ELF-1 (cell line): ENCODE measurements at regions not wholly inside any gene's neighbourhood (a gene's known extent, or its start where the extent isn't known, plus 50 kb on each side); places are given as distances from the start of the nearest gene placed in this dataset.

Source experiments
- DNase-seq: peaks from one replicate; pipeline ENCODE4 v3.0.0-alpha.2; 2016; ENCODE audit warnings: low read depth, low spot score

DNA sequence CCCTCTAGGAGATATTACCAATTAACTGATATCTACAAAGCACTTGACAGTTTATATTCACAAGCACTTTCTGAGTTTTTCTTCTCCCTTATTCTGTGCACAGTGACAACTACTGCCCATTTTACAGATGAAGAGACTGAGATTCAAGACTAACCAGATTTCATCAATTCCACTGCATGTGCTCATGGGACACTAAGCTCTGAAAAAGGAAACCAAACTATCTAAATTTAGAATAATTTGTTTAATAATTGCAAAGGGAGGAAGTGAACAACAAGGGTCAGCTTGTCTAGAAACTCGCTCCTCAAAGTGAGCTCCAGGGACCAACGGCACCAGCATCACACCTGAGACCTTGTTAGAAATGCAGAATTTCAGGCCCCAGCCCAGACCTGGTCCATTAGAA is 50.8 kb upstream of the MYLIP start:
- DNase-seq, result no peak

DNA sequence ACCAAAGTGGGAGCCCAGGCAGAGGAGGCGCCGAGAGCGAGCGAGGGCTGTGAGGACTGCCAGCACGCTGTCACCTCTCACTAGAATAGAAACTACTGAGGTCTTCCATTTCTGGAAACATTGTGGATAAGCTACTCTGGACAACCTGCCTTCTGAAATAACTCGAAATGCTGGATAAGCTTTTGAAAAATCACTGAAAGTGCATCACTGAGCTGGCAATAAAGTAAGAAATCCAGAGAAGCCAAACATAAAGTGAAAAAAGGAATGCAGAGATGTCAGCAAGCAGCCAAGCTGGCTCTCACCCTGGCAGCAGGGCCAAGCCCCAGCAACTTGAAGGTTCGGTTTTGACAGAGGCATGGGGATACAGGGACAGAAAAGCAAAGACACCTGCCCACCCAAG is 59.2 kb upstream of the MYLIP start:
- no peak for DNase-seq

DNA sequence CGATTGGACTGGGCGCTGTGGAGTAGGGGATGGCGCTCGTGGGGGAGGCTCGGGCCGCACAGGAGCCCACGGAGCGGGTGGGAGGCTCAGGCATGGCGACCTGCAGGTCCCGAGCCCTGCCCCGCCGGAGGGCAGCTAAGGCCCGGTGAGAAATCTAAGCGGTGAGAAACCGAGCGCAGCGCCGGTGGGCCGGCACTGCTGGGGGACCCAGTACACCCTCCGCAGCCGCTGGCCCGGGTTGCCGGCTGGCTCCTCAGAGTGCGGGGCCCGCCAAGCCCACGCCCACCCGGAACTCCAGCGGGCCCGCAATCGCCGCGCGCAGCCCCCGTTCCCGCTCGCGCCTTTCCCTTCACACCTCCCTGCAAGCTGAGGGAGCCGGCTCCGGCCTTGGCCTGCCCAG is 59.7 kb upstream of the MYLIP start:
- no peak for DNase-seq

DNA sequence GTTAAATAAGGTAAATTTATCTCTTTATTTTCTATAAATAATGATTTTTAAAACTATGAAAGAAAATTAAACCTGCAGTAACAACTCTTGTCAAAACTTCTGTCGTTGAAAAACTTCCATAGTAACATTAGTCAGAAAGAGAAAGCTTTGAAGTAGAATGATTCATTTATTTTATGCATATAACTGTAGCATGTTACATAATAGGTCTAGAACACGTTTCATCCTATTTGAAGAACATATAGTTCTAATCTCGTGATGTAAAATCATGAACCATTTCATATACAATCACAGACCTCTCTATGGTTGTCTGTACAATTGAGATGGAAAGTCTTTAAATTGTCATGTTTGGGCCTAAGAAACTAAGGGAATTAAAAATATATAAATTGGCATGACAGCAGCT is 61.3 kb upstream of the MYLIP start:
- DNase-seq, result no peak

DNA sequence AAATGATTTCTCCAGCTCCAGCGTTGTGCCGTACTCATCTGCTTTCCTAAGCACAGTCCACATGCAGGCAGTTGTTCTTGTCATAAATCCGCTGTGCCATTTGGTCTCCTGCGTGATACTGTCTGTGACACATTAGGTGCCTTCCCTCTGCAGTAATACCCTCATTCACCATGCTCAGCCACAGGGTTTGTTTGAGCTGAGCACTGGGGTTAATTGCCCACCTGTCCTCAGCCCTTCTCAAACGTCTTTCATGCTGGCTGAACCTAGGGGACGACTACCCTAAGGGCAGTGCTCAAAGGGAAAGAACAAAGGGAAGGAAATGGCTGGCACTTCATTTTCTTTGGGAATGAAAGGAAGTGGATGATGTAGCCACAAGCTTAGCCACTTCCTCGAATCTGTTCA is 64.2 kb upstream of the MYLIP start:
- DNase-seq, result peak; percentile 87

DNA sequence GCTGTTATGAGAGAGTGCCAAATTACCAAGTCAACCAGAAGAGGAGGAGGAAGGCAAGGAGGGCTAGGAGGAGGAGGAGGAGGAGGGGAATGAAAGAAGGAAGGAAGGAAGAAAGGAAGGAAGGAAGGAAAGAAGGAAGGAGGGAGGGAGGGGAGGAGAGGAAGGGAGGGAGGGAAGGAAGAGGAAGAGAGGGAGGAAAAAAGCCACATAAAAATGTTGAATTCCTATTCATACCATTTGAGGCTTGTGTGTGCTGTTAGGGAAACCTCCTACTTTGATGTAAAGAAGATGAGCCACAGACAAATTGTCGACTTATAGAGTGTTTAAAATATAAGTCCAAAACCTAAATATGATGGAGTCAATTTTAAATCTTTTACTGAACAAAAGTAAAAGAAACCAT is 65.3 kb upstream of the MYLIP start:
- no peak for DNase-seq

DNA sequence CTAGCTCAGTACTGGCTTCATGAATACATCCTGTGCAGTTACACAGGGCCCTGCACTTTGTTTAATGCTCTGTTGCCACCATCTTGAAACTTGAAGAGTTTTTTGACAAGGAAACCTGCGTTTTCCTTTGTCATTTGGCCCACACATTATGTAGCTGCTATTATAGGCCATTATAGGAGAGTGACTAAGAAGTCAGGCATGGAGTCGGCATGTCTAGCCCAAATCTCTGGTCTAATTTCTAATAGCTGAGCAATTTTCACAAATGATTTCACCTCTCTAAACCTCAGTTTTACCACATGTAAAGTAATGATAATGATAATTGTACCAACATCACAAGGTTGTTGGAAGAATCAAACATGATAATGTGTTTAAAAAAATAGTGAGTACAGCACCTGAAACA is 67.1 kb upstream of the MYLIP start:
- no peak for DNase-seq

DNA sequence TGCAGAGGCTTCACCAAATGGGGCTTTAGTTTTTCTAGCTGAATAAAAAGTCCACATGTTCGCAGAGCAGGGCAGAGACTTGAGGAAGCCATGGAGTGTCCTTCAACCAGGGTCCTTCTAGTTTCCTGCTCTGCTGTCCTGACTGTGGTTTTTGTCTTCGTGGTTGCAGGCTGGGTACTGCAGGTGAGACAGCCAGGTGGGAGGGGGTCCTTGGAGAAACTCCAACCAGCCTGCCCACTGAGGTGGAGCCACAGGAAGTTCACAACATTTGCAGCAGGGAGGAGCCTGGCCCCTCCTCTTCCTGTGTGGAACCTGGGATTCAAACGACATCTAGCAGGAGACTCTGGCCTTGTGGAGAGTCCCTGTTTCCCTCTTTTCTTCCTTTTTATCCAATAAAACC is 68.8 kb upstream of the MYLIP start:
- no peak for DNase-seq

DNA sequence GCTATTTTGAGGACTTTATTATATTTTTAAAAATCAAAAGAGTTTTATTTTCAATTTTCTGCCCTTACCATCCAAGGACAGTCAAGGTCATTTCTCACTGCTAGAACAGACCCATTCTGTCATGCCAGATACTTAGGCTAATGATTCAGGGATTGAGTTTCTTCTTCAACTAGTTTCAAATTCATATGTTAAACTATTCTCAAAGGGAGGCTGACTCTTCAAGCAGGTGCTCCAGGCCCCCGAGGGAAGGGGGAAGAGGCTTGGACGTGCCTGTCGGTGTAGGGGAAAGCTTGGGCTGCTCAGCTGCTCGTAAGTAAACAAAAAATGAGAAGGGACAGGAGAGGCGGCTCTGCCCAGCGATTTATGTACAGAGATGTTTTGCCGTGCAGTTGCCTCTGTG is 69.4 kb upstream of the MYLIP start:
- DNase-seq, result peak; percentile 28

DNA sequence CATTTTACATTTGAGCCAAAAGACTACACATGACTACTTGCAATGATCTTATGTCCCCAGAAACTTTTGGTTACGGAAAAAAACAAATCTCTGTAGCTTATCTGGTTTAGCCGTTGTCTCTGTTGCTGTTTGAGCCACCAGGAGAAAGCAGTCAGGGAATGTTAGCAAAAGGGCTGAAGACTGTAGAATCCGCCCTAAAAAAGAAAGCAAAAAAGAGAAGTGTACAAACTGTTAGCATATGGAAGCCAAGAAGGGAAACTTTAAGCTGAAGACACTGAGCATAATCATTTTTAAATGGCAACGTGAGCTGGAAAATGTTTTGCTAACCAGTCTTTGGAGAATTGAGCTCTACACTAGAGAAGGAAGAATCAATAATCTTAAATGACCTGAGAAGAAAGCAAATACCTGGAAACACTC is 69.9 kb upstream of the MYLIP start:
- no peak for DNase-seq

DNA sequence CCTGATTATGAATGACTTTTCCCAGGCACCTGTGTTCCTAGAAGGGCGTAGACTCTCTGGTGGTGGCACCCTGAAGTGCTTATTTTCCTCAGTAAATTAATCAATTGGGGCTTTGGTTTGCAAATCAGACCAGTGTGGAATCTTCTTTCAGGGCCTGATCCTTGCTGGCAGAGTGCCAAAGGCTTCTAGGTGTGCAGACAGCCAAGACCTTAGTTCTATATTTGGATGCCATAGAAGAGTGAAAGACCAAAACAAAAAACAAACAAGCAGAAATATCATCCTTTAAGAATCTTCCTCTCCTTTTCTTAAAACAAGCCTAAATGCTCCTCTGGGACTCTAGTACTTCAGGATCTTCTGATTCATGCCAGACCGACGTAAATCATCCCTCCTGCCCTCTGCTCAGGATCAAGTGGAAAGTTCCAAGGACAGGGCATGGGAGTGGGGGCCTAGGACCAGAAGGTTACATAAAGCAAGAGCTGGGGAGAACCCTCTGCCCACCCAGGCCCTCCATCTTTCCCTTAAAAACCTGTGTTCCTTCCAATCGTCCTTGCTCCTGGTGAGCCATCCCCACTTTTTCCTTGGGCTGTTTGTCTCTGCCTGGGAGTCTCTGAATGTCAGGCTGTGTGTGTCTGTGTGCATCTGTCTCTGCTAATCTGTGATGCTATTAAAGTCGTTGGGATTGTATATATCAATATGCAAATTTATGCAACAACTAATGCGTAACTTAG is 70.5 kb upstream of the MYLIP start:
- peak; percentile 6 for DNase-seq

DNA sequence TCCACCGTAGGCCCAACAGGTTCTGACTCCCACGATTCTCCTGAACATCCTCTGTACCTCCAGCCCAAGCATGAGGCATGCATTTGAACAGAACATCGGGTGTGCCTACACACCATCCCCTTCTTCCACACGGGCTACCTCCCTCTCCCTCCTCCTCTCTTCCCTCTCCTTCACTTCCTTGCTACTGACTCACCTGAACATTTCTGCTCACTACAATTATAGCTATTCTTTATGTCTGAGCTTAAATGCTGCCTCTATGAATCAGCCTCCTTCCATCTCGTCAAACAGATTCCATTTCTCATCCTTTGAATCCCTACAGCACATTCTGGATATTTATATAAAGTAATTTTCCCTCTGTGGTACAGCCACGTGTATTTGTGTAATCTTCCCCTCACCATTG is 71.4 kb upstream of the MYLIP start:
- no peak for DNase-seq

DNA sequence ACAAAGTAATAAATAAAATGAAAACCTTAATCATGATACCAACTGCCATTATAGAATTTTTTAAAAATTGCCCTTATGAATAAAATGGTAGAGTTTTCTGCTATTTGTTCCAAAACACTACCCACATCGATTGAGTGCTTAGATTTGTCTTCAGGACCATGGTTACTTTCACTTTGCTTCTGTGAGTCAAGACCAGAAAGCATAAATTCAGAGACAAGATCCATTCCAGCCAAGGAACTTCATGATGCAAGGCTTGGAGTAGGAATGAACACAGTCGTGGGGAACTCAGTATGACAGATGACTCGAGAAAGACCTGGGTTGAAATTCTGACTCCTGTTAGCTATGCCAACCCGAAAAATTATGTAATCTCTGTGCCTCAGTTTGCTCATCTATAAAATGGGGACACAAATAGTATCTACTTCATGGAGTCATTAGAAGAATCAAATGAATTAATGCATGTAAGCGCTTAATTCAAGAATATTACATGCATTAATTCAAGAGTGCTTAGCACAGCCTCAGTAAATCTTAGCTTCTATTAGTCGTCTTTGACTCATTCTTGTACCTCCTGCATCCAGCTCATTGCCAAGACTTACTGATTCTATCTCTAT is 72.5 kb upstream of the MYLIP start:
- DNase-seq, result no peak

DNA sequence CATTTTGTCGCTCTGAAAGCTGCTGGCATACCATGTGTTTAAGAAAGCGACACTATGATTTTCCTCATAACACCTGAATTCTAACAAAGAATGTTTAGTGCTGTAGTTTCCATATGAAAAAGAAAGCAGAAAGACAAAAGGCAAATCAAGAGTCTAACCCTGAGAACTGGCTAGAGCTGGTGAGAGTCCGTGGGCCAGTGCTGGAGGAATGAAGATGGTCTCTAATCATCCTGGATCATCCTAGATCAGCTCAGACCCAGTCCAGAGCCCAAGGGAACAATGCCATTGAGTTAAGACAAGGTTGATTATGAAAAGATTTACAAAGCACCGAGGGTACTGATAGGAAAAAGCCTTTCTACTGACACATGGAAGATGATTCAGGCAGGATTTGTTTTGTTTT is 73.0 kb upstream of the MYLIP start:
- DNase-seq, result no peak

DNA sequence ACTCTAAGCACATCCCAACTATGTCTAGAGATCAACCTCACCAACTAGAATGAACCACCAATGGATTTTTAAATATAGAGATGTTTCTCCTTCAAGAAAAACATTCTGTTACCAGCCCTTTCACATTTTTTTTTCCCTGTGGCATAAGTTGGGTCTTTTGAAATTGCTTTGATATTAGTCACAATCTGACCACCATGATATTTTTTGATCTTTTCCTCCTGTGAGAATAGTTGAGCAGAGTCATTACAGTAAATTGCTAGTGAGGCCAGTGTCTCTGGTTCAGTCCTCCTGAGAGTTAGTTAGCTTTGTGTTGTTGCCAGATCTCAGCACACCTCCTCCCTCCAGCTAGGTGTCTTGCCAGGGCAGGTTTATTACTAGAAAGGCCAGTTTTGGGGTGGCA is 79.7 kb upstream of the MYLIP start:
- no peak for DNase-seq

DNA sequence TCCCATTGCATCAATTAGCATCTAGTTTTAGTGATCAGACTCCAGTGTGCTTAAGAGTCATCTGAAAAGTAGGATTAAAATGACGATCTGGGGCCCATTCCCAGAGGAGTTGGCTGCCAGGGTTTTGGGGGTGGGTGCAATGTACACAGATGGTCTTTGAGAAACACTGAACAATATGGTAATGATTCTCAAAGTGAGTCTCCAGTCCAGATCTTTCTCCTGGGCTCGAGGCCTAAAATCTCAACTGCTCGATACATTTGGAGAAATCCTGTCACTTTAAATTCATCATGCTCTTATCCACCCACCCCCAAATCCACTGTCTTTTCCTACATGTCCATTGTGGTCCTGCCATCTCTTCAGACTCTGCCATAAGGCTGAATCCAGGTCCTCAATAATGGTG is 80.7 kb upstream of the MYLIP start:
- DNase-seq, result no peak

DNA sequence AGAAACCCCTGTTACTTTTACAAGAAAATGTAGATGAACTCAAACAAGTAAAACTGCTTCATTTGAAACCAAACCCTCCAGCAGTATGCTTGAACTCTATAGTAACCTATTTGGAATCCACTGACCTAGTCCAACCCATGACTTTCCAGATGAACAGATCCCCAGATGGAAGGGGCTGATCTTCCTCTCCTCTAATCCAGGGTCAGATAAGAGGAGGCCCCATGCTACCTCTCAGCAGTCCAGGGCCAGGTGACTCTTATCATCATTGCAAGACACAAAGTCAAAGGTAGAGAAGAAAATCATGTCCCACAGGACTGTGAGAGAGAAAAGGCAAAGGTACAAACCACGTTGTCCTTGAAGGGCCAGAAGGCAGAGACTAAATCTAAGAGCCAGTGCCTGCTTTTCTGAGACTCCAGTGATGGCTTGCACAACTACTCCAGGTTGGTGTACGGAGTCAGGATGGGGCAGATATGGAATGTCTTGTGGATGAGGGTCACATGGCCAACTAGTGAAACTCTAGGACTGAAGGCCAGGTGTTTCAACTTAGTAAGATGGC is 81.4 kb upstream of the MYLIP start:
- DNase-seq, result no peak

DNA sequence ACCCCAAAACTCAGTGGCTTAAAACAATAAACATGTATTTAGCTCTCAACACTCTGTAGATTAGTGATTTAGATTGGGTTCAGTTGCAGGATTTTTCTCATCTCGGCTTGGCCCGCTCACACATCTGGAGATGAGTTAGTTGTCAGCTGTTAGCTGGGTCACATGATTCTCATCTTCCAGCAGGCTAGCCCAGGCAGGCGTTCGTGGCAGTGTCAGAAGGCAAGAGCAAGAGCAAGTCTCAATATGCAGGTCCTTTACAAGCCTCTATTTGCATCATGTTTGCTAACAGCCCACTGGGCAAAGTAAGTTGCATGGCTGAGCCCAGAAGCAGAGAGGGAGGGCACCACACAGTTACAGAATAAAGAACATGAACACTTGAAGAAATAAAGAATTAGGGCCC is 83.6 kb upstream of the MYLIP start:
- DNase-seq, result no peak

DNA sequence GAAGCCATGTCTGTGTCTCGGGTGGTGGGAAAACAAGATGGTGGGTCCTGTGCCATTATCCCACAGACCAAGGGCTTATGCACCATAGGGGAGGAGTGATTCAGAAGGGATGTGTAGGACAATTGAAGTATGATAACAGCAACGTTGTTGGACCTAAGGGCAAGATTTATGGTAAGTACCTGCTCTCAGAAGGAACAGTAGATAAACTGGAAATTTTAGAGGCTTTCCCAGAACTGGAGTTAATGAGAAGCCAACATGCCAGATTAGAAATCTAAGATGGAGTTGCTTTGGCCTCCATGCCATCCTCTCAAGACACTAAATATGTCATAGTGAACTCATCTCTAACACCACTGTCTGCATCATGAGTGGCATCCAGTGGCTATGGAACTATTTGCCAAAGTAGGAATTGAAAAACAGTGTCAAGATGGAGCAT is 84.7 kb upstream of the MYLIP start:
- no peak for DNase-seq

DNA sequence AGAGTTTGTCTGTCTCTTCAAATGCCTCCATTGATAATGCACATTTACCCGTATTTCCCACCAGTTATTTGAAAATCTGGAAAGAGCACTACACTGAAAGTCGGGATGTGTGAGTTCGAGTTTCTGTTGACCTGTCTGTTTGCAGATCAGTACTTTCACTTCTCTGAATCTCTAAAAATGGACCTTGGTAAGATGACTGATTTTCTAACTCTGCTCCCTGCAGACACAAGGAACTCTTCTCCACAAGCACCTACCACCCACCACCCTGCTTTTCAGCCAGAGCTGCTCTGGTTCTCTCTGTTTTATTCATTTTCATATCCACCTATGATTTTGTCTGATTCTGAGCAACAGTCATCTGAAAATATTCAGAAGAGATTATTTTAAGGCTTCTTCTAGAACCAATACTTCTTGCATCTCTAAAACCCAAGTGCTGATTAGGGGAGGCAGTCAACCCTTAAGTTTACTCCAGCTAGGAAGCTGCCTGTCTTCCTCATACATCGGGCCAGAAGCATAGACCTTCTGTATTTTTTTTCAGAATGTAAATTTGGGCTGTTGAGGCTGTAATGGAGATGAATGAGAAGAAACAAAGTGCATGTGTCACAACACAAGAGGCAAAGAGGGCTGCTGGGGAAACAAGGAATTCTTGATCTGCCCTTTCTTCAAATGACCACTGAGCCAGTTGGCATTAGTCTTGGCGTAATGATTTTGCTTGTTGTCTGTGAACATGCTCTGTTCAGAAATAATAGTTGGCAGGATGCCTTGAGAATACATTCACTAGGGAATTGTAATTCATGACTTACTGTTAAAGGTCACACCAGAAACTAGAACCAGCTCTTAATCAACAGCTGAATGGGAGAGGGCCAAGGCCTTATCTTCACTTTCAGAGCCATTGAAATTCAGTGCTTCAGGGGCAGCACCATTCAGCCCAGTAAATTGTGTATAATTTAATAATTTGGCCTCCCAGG is 85.4 kb upstream of the MYLIP start:
- DNase-seq, result no peak

DNA sequence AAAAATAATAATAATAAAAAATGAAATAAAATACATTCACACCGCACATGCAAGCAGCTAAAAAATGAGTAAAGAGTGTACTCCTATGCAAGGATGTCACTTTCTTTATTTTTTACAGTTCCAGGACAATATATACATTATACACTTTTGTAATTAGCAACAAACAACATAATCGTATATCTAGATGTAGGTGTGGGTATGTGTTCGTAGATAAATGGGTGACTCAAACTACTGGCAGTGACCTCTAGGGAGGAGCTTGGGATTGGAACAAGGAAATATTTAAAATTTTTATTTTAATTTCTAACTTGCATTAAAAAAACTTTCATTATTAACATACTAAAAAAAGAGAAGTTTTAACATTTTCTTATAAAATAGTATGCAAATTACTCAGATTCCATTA is 86.1 kb upstream of the MYLIP start:
- DNase-seq, result no peak

DNA sequence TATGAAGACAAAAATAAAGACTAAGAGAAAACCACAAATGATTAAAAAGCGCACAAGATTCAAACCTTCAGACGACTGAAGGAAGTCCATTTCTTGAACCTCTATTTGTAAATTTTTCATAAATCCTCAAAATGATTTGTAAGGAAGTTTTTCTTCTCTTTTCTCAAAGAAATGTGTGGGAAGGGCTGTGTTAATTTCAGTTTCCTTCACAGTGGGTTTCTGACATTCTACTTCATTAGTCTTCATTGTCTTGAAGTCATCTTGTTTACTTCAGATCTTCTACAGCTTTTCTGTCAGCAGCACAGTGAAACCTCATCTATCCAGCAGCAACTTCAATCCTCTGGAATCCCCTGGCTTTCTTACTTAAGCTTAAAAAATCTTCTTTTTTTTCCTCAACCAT is 87.6 kb upstream of the MYLIP start:
- no peak for DNase-seq
